Tibial nerve (tissue), 4 donors: ENCODE measurements at regions not wholly inside any gene's neighbourhood (a gene's known extent, or its start where the extent isn't known, plus 50 kb on each side); places are given as distances from the start of the nearest gene placed in this dataset.

Source experiments
- DNase-seq, 2 donors: peaks; one replicate each; pipeline ENCODE4 v3.0.0-alpha.2; 2019; ENCODE audit warnings: low spot score in 2 of 2
- H3K27ac ChIP-seq, 4 donors: fragments of 200-600 bp; sonication (generic) in 3 of 4; one replicate each; pipeline ENCODE4 v1.5.1; 2017 to 2019; ENCODE audit warnings: mild to moderate bottlenecking in 1 of 4
- H3K27me3 ChIP-seq, 2 donors: fragments of 200-600 bp; sonication (generic) in 1 of 2; one replicate each; pipeline versions ENCODE4 v1.5.1 to v1.6.0; 2017 to 2019
- H3K36me3 ChIP-seq, 3 donors: fragments of 200-600 bp; sonication (generic); one replicate each; pipeline ENCODE4 v1.5.1; 2018 to 2019
- H3K4me1 ChIP-seq, 4 donors: fragments of 200-600 bp; sonication (generic) in 3 of 4; one replicate each; pipeline ENCODE4 v1.5.1; 2017 to 2019
- H3K4me3 ChIP-seq, 4 donors: fragments of 200-600 bp; sonication (generic) in 3 of 4; one replicate each; pipeline ENCODE4 v1.5.1; 2017 to 2019; ENCODE audit warnings: mild to moderate bottlenecking in 1 of 4, moderate library complexity in 1 of 4
- H3K9me3 ChIP-seq, 4 donors: fragments of 200-600 bp; sonication (generic) in 3 of 4; one replicate each; pipeline ENCODE4 v1.5.1; 2017 to 2019
- EP300 ChIP-seq, 2 donors: sonication (generic); formaldehyde crosslinking; IDR thresholded peaks; one replicate each; pipeline ENCODE4 v1.6.1; 2017; ENCODE audit warnings: antibody characterized with exemption in 2 of 2, mild to moderate bottlenecking in 1 of 2
- POLR2A ChIP-seq, 2 donors: fragments of 450-650 bp; IDR thresholded peaks; one replicate each; pipeline ENCODE4 v1.6.1; 2017; ENCODE audit warnings: antibody characterized with exemption in 2 of 2, mild to moderate bottlenecking in 2 of 2, moderate library complexity in 2 of 2
- WGBS, 2 donors: methylation state at CpG; one replicate each; pipeline ENCODE4 v1.1.5; 2018; 5-methylcytosine and 5-hydroxymethylcytosine counted together
- TF ChIP-seq, protein P1 (sequence below), 5 experiments: fragments of 200-600 bp in 3 of 5; fragments of 450-650 bp in 2 of 5; sonication (generic) in 3 of 5; IDR thresholded peaks; one replicate each; pipeline ENCODE4 v1.5.1; 2016 to 2019; ENCODE audit warnings: antibody characterized with exemption in 5 of 5, mild to moderate bottlenecking in 3 of 5, moderate library complexity in 2 of 5

DNA sequence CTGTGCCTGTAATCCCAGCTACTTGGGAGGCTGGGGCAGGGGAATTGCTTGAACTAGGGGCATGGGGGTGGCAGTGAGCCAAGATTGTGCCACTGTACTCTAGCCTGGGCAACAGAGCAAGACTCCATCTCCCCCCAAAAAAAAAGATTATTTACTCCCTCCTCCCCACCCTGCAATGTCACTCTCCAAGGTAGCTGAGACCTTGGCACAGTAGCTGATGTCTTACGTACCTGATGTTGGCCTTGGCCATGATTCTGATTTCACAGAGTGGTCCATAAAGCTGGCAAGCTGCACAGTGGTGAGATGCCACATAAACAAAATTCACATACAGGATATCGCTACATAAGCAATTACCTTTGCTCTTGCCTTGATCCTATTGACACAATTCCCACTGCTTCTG lies 108.5 kb downstream of the CAVIN4 start:
- no peaks in the 10 kb centered on the region for H3K4me1 ChIP-seq
- no peak for DNase-seq
- no peaks in the 10 kb centered on the region for H3K36me3 ChIP-seq
- no peak overlapping the region for H3K27ac ChIP-seq
- no peaks in the 10 kb centered on the region for H3K27me3 ChIP-seq
- 90 to 96% methylated on average over 2 of the region's 2 CpGs for WGBS, 2 donors
- no peaks in the 10 kb centered on the region for H3K9me3 ChIP-seq
- no peak overlapping the region for H3K4me3 ChIP-seq
- TF ChIP-seq, protein P1, sequence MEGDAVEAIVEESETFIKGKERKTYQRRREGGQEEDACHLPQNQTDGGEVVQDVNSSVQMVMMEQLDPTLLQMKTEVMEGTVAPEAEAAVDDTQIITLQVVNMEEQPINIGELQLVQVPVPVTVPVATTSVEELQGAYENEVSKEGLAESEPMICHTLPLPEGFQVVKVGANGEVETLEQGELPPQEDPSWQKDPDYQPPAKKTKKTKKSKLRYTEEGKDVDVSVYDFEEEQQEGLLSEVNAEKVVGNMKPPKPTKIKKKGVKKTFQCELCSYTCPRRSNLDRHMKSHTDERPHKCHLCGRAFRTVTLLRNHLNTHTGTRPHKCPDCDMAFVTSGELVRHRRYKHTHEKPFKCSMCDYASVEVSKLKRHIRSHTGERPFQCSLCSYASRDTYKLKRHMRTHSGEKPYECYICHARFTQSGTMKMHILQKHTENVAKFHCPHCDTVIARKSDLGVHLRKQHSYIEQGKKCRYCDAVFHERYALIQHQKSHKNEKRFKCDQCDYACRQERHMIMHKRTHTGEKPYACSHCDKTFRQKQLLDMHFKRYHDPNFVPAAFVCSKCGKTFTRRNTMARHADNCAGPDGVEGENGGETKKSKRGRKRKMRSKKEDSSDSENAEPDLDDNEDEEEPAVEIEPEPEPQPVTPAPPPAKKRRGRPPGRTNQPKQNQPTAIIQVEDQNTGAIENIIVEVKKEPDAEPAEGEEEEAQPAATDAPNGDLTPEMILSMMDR (IDR thresholded peaks at IDR 0.05), result no peak
- TF ChIP-seq POLR2A (IDR thresholded peaks at IDR 0.05) (no peak), EP300 (IDR thresholded peaks at IDR 0.05) (no peak)

DNA sequence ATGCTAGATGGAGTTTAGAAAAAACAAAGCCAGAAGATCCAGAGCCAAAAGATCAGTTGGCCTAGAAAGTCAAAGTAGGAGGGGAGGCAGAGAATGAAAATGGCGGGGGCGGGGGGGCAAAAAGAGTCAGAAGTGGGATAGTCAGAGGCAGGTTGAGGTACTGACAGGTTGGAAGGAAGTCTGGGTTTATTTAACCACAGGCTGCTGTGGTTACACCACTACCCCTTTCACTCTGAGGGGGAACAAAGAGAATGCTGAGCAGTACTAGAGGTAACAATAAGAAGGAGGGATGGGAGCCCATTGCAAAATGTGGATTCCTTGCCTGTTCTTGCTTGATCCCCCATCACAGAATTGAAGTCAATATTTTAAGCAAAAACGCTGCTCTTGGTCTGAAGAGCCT lies 111.8 kb downstream of the CAVIN4 start:
- Histone ChIP-seq H3K4me1 (no peaks in the 10 kb centered on the region), H3K27ac (no peak overlapping the region)

DNA sequence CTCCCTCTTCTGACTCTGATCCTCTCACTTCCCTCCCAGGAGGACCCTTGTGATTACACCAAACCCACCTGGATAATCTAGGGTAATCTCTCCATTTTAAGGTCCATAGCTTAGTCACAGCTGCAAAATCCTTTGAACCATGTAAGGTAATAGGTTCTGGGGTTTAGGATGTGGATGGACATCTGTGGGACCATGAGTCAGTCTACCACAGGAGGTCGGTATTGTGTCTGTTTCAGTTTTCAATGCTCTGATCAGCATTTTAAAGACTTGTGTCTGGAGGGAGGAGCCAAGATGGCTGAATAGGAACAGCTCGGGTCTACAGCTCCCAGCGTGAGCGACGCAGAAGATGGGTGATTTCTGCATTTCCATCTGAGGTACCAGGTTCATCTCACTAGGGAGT lies 112.6 kb downstream of the CAVIN4 start:
- TF ChIP-seq POLR2A (IDR thresholded peaks at IDR 0.05), result no peak
- TF ChIP-seq, protein P1 (IDR thresholded peaks at IDR 0.05), result no peak
- no peak for TF ChIP-seq EP300 (IDR thresholded peaks at IDR 0.05)
- WGBS, 2 donors, result 94 to 98% methylated on average over 5 of the region's 5 CpGs
- no peaks in the 10 kb centered on the region for H3K4me1 ChIP-seq

More for the DNA sequence above, 111.8 kb downstream of the CAVIN4 start:
- no peak for TF ChIP-seq EP300 (IDR thresholded peaks at IDR 0.05)
- no peak for TF ChIP-seq POLR2A (IDR thresholded peaks at IDR 0.05)
- TF ChIP-seq, protein P1 (IDR thresholded peaks at IDR 0.05), result no peak
- no peak for DNase-seq
- WGBS, 2 donors, result 62 to 69% methylated on average over 3 of the region's 3 CpGs
- no peaks in the 10 kb centered on the region for H3K27me3 ChIP-seq
- no peaks in the 10 kb centered on the region for H3K36me3 ChIP-seq
- H3K4me3 ChIP-seq, result no peak overlapping the region
- no peaks in the 10 kb centered on the region for H3K9me3 ChIP-seq

DNA sequence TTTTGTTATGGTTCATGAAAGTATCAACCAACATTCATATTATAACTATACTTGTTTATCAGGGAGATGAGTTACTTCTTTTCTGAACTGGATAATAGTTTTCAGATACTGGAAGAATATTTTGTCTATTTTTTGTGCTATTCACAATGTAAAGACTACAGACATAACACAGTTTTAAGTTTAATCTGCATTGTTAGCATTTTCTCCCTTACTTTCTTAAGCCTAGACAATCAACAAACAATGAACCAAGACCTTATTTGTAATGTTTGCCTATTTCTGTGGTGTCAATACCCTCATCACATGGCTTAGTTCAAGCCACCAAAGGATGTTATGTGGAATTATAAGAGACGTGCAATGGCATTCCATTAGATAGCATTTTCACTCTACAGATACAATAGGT lies 119.5 kb downstream of the CAVIN4 start:
- Histone ChIP-seq H3K9me3 (no peaks in the 10 kb centered on the region), H3K36me3 (no peaks in the 10 kb centered on the region), H3K27ac (no peak overlapping the region), H3K4me1 (no peaks in the 10 kb centered on the region), H3K4me3 (no peak overlapping the region), H3K27me3 (peaks cover 0 to 5% of the 10 kb centered on the region in 2 donors)
- 84 to 86% methylated on average over 1 of the region's 1 CpG for WGBS, 2 donors
- TF ChIP-seq, protein P1 (IDR thresholded peaks at IDR 0.05), result no peak
- no peak for TF ChIP-seq POLR2A (IDR thresholded peaks at IDR 0.05)
- no peak for TF ChIP-seq EP300 (IDR thresholded peaks at IDR 0.05)
- DNase-seq, result no peak

More for the DNA sequence above, 112.6 kb downstream of the CAVIN4 start:
- H3K36me3 ChIP-seq, result no peaks in the 10 kb centered on the region
- H3K9me3 ChIP-seq, result no peaks in the 10 kb centered on the region
- H3K4me3 ChIP-seq, result no peak overlapping the region
- H3K27me3 ChIP-seq, result no peaks in the 10 kb centered on the region
- no peak overlapping the region for H3K27ac ChIP-seq
- DNase-seq, result no peak

DNA sequence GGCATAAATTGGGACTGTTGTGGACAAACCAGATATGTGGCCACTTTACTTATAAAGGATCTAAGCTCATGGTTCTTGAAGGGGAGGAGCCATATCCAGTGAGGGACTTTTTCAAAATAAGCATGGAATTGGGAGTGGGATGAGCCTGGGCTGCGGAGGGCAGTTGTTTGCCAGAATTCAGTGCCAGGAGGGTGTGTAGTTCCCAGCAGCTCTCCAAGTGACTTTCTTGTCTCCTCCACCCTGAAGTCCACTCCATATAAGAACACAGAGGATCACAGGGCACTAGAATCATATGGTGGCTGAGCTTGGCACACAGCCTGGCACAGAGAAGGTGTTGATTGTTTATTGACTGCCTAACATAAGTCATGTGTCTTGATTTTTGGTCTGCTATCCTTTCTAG lies 121.1 kb downstream of the CAVIN4 start:
- 52 to 55% methylated on average over 1 of the region's 1 CpG for WGBS, 2 donors
- Histone ChIP-seq H3K4me1 (no peaks in the 10 kb centered on the region), H3K36me3 (no peaks in the 10 kb centered on the region), H3K27ac (no peak overlapping the region), H3K27me3 (peaks cover 0 to 5% of the 10 kb centered on the region in 2 donors), H3K9me3 (no peaks in the 10 kb centered on the region), H3K4me3 (no peak overlapping the region)
- DNase-seq, result no peak
- TF ChIP-seq POLR2A (IDR thresholded peaks at IDR 0.05) (no peak), EP300 (IDR thresholded peaks at IDR 0.05) (no peak)
- TF ChIP-seq, protein P1 (IDR thresholded peaks at IDR 0.05), result no peak
